Cardiac muscle cell (in vitro differentiated cells and primary cell): ENCODE measurements at regions not wholly inside any gene's neighbourhood (a gene's known extent, or its start where the extent isn't known, plus 50 kb on each side); places are given as distances from the start of the nearest gene placed in this dataset.

Source experiments
- DNase-seq, 2 donors: peaks; one replicate each; pipeline versions ENCODE4 v3.0.0 to v3.0.0-alpha.2; 2010 to 2017; ENCODE audit warnings: low read depth in 1 of 2, low spot score in 1 of 2
- H3K27ac ChIP-seq: fragments of 200-600 bp; sonication (generic); 2 replicates; pipeline ENCODE4 v1.5.1; 2016
- H3K27me3 ChIP-seq: fragments of 200-600 bp; sonication (generic); 2 replicates; pipeline ENCODE4 v1.6.0; 2016; ENCODE audit warnings: control low read depth
- H3K36me3 ChIP-seq: fragments of 200-600 bp; sonication (generic); 2 replicates; pipeline ENCODE4 v1.5.1; 2016; ENCODE audit warnings: control low read depth
- H3K4me1 ChIP-seq: fragments of 200-600 bp; sonication (generic); 2 replicates; pipeline ENCODE4 v1.8.1; 2017; ENCODE audit warnings: low read depth, mild to moderate bottlenecking, mixed run types
- H3K4me3 ChIP-seq: fragments of 200-600 bp; sonication (generic); 2 replicates; pipeline ENCODE4 v1.5.1; 2016; ENCODE audit warnings: mild to moderate bottlenecking
- H3K9me3 ChIP-seq: fragments of 200-600 bp; sonication (generic); 2 replicates; pipeline ENCODE4 v1.5.1; 2017; ENCODE audit warnings: low read depth, mild to moderate bottlenecking, control low read depth
- TF ChIP-seq, protein P1 (sequence below): IDR thresholded peaks from 2 replicates; pipeline ENCODE4 v1.5.1; 2012; ENCODE audit warnings: low read depth, mild to moderate bottlenecking, low read length

DNA sequence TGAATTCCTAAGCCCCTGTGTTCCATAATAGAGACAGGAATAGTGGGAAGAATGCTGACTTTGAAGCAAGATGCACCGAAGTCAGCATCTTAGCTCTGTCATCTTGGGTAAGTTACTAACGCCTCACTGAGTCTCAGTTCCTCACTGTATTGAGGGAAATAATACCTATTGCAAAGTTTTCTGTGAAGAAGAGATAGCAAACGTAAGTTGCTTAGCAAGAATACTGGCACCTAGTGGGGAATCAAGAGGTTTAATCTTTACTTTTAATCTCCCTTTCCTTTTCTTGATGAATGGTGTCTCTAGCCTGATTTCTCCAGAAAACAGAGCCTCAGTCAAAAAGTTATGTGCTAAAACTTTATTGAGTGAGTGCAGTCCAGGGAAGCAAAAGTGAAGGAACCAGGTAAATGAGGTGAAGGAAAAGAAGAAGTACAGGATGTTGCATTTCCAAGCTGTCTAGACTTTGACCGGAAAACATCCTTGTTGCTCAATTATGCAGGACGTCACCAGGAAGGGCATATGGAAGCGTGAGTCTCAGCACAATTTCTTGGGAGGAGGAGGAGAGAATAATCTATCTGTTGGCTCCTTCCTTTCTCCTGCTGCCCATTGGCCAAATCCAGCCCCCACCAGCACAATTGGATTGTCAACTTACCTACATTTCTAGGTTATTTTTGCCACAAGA lies 210.0 kb downstream of the B3GLCT start:
- DNase-seq: no peak
- no peaks in the 10 kb centered on the region for H3K9me3 ChIP-seq
- no peak overlapping the region for H3K27ac ChIP-seq
- no peaks in the 10 kb centered on the region for H3K27me3 ChIP-seq
- H3K4me3 ChIP-seq: no peak overlapping the region
- H3K4me1 ChIP-seq: no peaks in the 10 kb centered on the region
- TF ChIP-seq, protein P1, sequence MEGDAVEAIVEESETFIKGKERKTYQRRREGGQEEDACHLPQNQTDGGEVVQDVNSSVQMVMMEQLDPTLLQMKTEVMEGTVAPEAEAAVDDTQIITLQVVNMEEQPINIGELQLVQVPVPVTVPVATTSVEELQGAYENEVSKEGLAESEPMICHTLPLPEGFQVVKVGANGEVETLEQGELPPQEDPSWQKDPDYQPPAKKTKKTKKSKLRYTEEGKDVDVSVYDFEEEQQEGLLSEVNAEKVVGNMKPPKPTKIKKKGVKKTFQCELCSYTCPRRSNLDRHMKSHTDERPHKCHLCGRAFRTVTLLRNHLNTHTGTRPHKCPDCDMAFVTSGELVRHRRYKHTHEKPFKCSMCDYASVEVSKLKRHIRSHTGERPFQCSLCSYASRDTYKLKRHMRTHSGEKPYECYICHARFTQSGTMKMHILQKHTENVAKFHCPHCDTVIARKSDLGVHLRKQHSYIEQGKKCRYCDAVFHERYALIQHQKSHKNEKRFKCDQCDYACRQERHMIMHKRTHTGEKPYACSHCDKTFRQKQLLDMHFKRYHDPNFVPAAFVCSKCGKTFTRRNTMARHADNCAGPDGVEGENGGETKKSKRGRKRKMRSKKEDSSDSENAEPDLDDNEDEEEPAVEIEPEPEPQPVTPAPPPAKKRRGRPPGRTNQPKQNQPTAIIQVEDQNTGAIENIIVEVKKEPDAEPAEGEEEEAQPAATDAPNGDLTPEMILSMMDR: peak; percentile 27
- no peaks in the 10 kb centered on the region for H3K36me3 ChIP-seq

DNA sequence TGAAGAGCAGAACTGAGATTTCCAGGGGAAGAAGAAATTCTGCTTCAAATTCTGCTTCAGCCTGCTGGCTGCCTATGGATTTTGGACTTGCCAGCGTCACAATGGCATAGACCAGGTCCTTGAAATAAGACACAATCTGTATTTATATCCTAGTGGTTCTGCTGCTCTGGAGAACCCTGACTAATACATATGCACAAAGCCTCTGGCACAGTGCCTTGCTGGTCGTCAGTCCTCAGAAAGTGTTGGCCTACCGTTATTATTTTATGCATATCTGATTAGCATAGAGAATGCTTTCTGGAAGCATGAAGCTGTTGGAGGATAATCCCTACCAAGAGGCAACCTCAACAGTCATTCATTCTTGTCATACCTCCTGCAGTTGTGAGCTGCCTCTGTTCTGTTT lies 213.7 kb downstream of the B3GLCT start:
- H3K4me1 ChIP-seq: no peaks in the 10 kb centered on the region
- no peak overlapping the region for H3K4me3 ChIP-seq
- no peaks in the 10 kb centered on the region for H3K9me3 ChIP-seq
- H3K27ac ChIP-seq: no peak overlapping the region
- no peaks in the 10 kb centered on the region for H3K36me3 ChIP-seq
- no peak for DNase-seq
- TF ChIP-seq, protein P1: no peak
- H3K27me3 ChIP-seq: no peaks in the 10 kb centered on the region

DNA sequence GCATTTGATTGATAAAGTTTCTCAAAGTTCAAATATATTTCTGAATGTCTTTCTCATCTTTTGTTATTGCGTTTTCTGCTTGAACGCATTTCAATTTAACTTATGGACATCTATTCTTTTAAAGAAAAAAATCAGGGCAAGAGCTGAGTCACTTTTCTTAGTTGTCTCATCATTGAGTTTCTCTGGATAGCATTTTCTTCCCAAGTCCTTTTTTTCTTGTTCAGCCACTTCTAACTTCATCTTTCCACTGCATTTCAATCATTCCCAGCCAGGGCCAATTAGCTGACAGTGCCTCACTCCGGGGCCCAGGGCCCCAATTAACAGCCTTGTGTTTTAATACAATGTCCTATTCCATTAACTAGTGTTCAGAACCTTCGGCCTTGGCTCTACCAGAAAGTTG lies 216.3 kb downstream of the B3GLCT start:
- DNase-seq: no peak
- H3K4me3 ChIP-seq: no peak overlapping the region
- H3K36me3 ChIP-seq: no peaks in the 10 kb centered on the region
- peaks cover 3% of the 10 kb centered on the region for H3K27me3 ChIP-seq
- TF ChIP-seq, protein P1: no peak
- H3K27ac ChIP-seq: no peak overlapping the region
- no peaks in the 10 kb centered on the region for H3K9me3 ChIP-seq
- no peaks in the 10 kb centered on the region for H3K4me1 ChIP-seq

DNA sequence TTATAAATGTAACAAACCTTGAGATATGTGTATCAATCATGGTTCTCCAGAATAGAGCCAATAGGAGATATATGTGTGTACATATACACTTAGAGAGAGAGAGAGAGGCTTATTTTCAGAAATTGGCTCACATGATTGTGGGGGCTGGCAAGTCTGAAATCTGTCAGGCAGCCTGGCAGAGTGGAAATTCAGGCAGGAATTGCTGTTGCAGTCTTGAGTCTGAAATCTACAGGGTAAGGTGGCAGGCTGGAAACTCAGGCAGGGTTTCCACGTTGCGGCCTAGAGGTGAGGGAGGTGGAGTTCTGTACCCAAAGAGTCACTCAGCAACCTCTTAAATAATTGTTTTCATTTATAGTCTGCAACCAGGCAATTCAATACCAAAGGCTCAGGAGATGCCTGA lies 218.4 kb downstream of the B3GLCT start:
- no peak for DNase-seq
- H3K4me3 ChIP-seq: no peak overlapping the region
- H3K9me3 ChIP-seq: no peaks in the 10 kb centered on the region
- H3K27me3 ChIP-seq: peaks cover 3% of the 10 kb centered on the region
- TF ChIP-seq, protein P1: no peak
- H3K4me1 ChIP-seq: no peaks in the 10 kb centered on the region
- H3K36me3 ChIP-seq: no peaks in the 10 kb centered on the region
- no peak overlapping the region for H3K27ac ChIP-seq

DNA sequence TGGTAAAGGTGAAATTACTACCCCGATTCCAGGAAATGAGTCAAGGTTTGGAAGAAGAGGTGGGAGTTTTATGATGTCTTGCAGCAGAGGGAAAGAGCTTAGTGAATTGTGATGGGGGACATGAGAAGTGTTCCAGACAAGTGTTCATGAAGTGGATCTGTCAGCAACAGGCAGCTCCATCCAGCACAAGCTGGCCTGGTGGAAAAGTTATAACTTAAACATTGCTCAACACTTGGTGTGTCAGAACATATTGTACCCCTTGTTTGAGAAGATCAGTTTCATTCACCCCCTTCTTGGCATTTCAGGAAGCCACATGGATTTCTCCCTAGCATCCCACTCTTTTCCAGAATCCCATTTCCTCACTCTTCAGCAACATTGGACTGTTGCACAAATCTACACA lies 222.0 kb downstream of the B3GLCT start:
- no peaks in the 10 kb centered on the region for H3K4me1 ChIP-seq
- TF ChIP-seq, protein P1: no peak
- DNase-seq: peak in 1 of 2 donors; percentile 41
- H3K9me3 ChIP-seq: no peaks in the 10 kb centered on the region
- no peaks in the 10 kb centered on the region for H3K36me3 ChIP-seq
- no peak overlapping the region for H3K4me3 ChIP-seq
- peaks cover 3% of the 10 kb centered on the region for H3K27me3 ChIP-seq
- no peak overlapping the region for H3K27ac ChIP-seq
